ENCODE measurements at regions not wholly inside any gene's neighbourhood (a gene's known extent, or its start where the extent isn't known, plus 50 kb on each side); places are given as distances from the start of the nearest gene placed in this dataset.

DNA sequence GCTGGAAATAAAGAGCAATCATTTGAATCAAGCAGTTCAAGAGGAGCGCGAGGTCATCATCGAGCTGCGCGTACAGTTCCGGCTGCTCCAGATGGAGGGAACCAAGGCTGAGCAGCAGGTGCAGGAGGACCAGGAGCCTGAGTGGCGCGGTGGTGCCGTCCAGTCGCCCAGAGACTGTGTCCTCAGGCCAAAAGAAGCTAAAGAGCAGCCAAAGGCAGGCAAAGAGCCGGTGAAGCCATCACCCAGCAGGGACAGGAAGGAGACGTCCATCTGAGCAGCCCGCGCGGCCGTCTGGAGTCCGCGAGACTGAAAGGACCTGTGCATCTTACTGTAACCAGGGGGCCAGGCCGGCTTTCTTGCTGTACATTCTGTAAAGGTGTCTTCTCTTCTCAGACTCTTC, 277.2 kb upstream of the TTC14 start (continued):
- TF ChIP-seq RB1 (IDR thresholded peaks at IDR 0.05; ENCODE audit: low read depth) (no peak), SRSF7 (optimal IDR thresholded peaks at IDR 0.05; ENCODE audit: low read depth, low read length) (no peak)

- H3K4me2 ChIP-seq (ENCODE audit: insufficient read depth, low read length) = no peak overlapping the region
- H3K27me3 ChIP-seq (ENCODE audit: control insufficient read depth in 2 of 2, insufficient read depth in 2 of 2, low read length in 2 of 2) = no peaks in the 10 kb centered on the region
- no TSS peak for BruUV-seq (replicated peaks)
- no peak overlapping the region for H3K27ac ChIP-seq (ENCODE audit: extremely low read depth, low read depth, low read length)
- 2% methylated on average over 7 of the region's 7 CpGs for WGBS (ENCODE audit: insufficient coverage, low coverage, missing lambda C conversion rate)
- no peak overlapping the region for H3K9ac ChIP-seq (ENCODE audit: insufficient read depth in 1 of 2, low read depth in 2 of 2, low read length in 2 of 2)
- H3K4me3 ChIP-seq = no peak overlapping the region
- ChIA-PET CTCF (ENCODE audit: low intra/inter-chr PET ratio) (no interaction called here), POLR2A (no interaction called here)
- TF ChIP-seq RBM15 (IDR thresholded peaks at IDR 0.05; ENCODE audit: insufficient read depth, low read length) (no peak), ZNF764 (CRISPR knock-in tag; IDR thresholded peaks at IDR 0.05; ENCODE audit: low read depth) (no peak), ZSCAN32 (CRISPR knock-in tag; IDR thresholded peaks at IDR 0.05) (no peak), KAT2B (IDR thresholded peaks at IDR 0.05; ENCODE audit: low read depth, low read length) (no peak), HMG20B (CRISPR knock-in tag; IDR thresholded peaks at IDR 0.05) (no peak)
- intact Hi-C loops (cut with micrococcal nuclease) = no loop called here
- H3K9me1 ChIP-seq (ENCODE audit: control insufficient read depth, insufficient read depth, low read length) = no peaks in the 10 kb centered on the region
- no peaks in the 10 kb centered on the region for H3K79me2 ChIP-seq (ENCODE audit: control insufficient read depth, insufficient read depth, low read length)
- FAIRE-seq (no peak), DNase-seq (ENCODE audit: extremely low read depth in 1 of 4, low spot score in 3 of 4) (no peak), ATAC-seq (no peak)
- H3K4me1 ChIP-seq (replicated peaks in 1 of 2; ENCODE audit: control insufficient read depth in 2 of 2, insufficient read depth in 2 of 2, low read length in 2 of 2) = no peaks in the 10 kb centered on the region
- H4K20me1 ChIP-seq (replicated peaks; ENCODE audit: control insufficient read depth, insufficient read depth, low read length) = no peaks in the 10 kb centered on the region
- no peak overlapping the region for H2AFZ ChIP-seq (ENCODE audit: low read depth, low read length)
- in situ Hi-C loops (cut with MboI) = no loop called here
- no peaks in the 10 kb centered on the region for H3K36me3 ChIP-seq (ENCODE audit: control insufficient read depth, insufficient read depth, low read length)
- H3K9me3 ChIP-seq (replicated peaks; ENCODE audit: control insufficient read depth, insufficient read depth, low read depth, low read length) = no peaks in the 10 kb centered on the region
These were observed 276.4 kb upstream of the TTC14 start for GRCh38 chr3:180325533-180325932.
